Testis (tissue), 2 donors: ENCODE measurements at regions not wholly inside any gene's neighbourhood (a gene's known extent, or its start where the extent isn't known, plus 50 kb on each side); places are given as distances from the start of the nearest gene placed in this dataset.

Experiments
- CTCF ChIP-seq, 3 experiments: fragments of 450-650 bp in 2 of 3; fragments of 200-600 bp in 1 of 3; sonication (generic) in 1 of 3; IDR thresholded peaks; one replicate each; pipeline ENCODE4 v1.5.1; 2016 to 2019; ENCODE audit warnings: antibody characterized with exemption in 3 of 3, mild to moderate bottlenecking in 2 of 3, moderate library complexity in 1 of 3
- POLR2A ChIP-seq: fragments of 450-650 bp; IDR thresholded peaks from one replicate; pipeline ENCODE4 v1.6.1; 2017; ENCODE audit warnings: antibody characterized with exemption, mild to moderate bottlenecking, moderate library complexity

- TF ChIP-seq CTCF (IDR thresholded peaks at IDR 0.05) (no peak), POLR2A (no peak)
Measured at GRCh38 chr3:99126316-99126715, 224.8 kb upstream of the DCBLD2 start.
